ENCODE measurements at regions not wholly inside any gene's neighbourhood (a gene's known extent, or its start where the extent isn't known, plus 50 kb on each side); places are given as distances from the start of the nearest gene placed in this dataset.

- Histone ChIP-seq H3K9ac (ENCODE audit: insufficient read depth, low read depth, low read length) (no peak overlapping the region), H3K4me2 (ENCODE audit: low read depth, low read length) (no peak overlapping the region)
Measured at GRCh38 chr12:124233041-124233796, 61.7 kb upstream of the RFLNA start.

GRCh38 chr12:124233846-124234640 is 60.9 kb upstream of the RFLNA start:
- FAIRE-seq, result no peak
- no peak for TF ChIP-seq ZNF331 (CRISPR knock-in tag; IDR thresholded peaks at IDR 0.05)
- TF ChIP-seq CEBPB (IDR thresholded peaks at IDR 0.05; ENCODE audit: borderline replicate concordance, low read depth, low read length), result no peak
- no peak for TF ChIP-seq AKNA (CRISPR knock-in tag; IDR thresholded peaks at IDR 0.05; ENCODE audit: borderline replicate concordance)
- no peak for TF ChIP-seq HHEX (CRISPR knock-in tag; IDR thresholded peaks at IDR 0.05)
- TF ChIP-seq ZNF333 (CRISPR knock-in tag; IDR thresholded peaks at IDR 0.05; ENCODE audit: borderline replicate concordance), result no peak
- TF ChIP-seq SMAD1 (CRISPR knock-in tag; IDR thresholded peaks at IDR 0.05; ENCODE audit: borderline replicate concordance, low read depth), result no peak
- TF ChIP-seq ZNF614 (CRISPR knock-in tag; IDR thresholded peaks at IDR 0.05; ENCODE audit: borderline replicate concordance), result no peak

More at GRCh38 chr12:124233041-124233796, 61.7 kb upstream of the RFLNA start:
- ATAC-seq, result no peak
- no peaks in the 10 kb centered on the region for H3K79me2 ChIP-seq (ENCODE audit: insufficient read depth, low read length)
- BruUV-seq (replicated peaks), result no TSS peak
- WGBS (ENCODE audit: low lambda C conversion rate), result 47% methylated on average over 5 of the region's 5 CpGs
- DNase-seq (ENCODE audit: low spot score), result no peak
- H3K9me3 ChIP-seq (ENCODE audit: low read length), result no peaks in the 10 kb centered on the region; the same call in 1 of the 2 replicates
- intact Hi-C loops (cut with micrococcal nuclease; ENCODE audit: unreplicated experiment) (no loop called here), in situ Hi-C loops (cut with HindIII; ENCODE audit: extremely low pct_ligation_motif_present, low pct_unique_long_range_greater_than_20kb) (no loop called here)
- no peak for FAIRE-seq
- peaks cover 14% of the 10 kb centered on the region for H3K4me1 ChIP-seq (ENCODE audit: insufficient read depth, low read length)
- POLR2A ChIA-PET, result no interaction called here
- H3K36me3 ChIP-seq (replicated peaks in 1 of 2; ENCODE audit: control insufficient read depth in 1 of 2, insufficient read depth in 2 of 2, low read length in 2 of 2), result no peaks in the 10 kb centered on the region
- CTCF ChIA-PET (ENCODE audit: low intra/inter-chr PET ratio, low total read pairs), result no interaction called here
- H3K27me3 ChIP-seq (ENCODE audit: control insufficient read depth in 1 of 2, insufficient read depth in 2 of 2, low read length in 2 of 2), result peaks cover 0 to 7% of the 10 kb centered on the region in 2 experiments; a peak in 1 of 5 replicates
- H3K27ac ChIP-seq (ENCODE audit: extremely low read length, insufficient read depth, low read length), result no peak overlapping the region
- TF ChIP-seq DBP (CRISPR knock-in tag; IDR thresholded peaks at IDR 0.05; ENCODE audit: not compliant biosample characterization) (no peak), ZBTB38 (CRISPR knock-in tag; IDR thresholded peaks at IDR 0.05) (no peak)
- no peak overlapping the region for H3K4me3 ChIP-seq (replicated peaks in 1 of 3; ENCODE audit: insufficient read depth in 1 of 3, low read depth in 2 of 3, low read length in 3 of 3)
- no peaks in the 10 kb centered on the region for H4K20me1 ChIP-seq (ENCODE audit: insufficient read depth, low read length)
- H2AFZ ChIP-seq (ENCODE audit: low read length), result no peak overlapping the region

More at GRCh38 chr12:124233846-124234640, 60.9 kb upstream of the RFLNA start:
- peaks cover 0 to 7% of the 10 kb centered on the region in 2 experiments; a peak in 1 of 5 replicates for H3K27me3 ChIP-seq (ENCODE audit: control insufficient read depth in 1 of 2, insufficient read depth in 2 of 2, low read length in 2 of 2)
- intact Hi-C loops (cut with micrococcal nuclease; ENCODE audit: unreplicated experiment), result no loop called here
- no peaks in the 10 kb centered on the region for H4K20me1 ChIP-seq (ENCODE audit: insufficient read depth, low read length)
- in situ Hi-C loops (cut with HindIII; ENCODE audit: extremely low pct_ligation_motif_present, low pct_unique_long_range_greater_than_20kb), result no loop called here
- 60% methylated on average over 8 of the region's 8 CpGs for WGBS (ENCODE audit: low lambda C conversion rate)
- no peaks in the 10 kb centered on the region for H3K36me3 ChIP-seq (replicated peaks in 1 of 2; ENCODE audit: control insufficient read depth in 1 of 2, insufficient read depth in 2 of 2, low read length in 2 of 2)
- no peak overlapping the region for H3K27ac ChIP-seq (ENCODE audit: extremely low read length, insufficient read depth, low read length)
- H3K9ac ChIP-seq (ENCODE audit: insufficient read depth, low read depth, low read length), result no peak overlapping the region
- ATAC-seq (no peak), DNase-seq (ENCODE audit: low spot score) (no peak)
- H2AFZ ChIP-seq (ENCODE audit: low read length), result no peak overlapping the region
- H3K79me2 ChIP-seq (ENCODE audit: insufficient read depth, low read length), result no peaks in the 10 kb centered on the region
- H3K4me2 ChIP-seq (ENCODE audit: low read depth, low read length), result no peak overlapping the region
- H3K4me3 ChIP-seq (replicated peaks in 1 of 3; ENCODE audit: insufficient read depth in 1 of 3, low read depth in 2 of 3, low read length in 3 of 3), result no peak overlapping the region
- BruUV-seq (replicated peaks), result no TSS peak
- H3K4me1 ChIP-seq (ENCODE audit: insufficient read depth, low read length), result peaks cover 22% of the 10 kb centered on the region
- no peaks in the 10 kb centered on the region; the same call in 1 of the 2 replicates for H3K9me3 ChIP-seq (ENCODE audit: low read length)
- POLR2A ChIA-PET, result no interaction called here
- CTCF ChIA-PET (ENCODE audit: low intra/inter-chr PET ratio, low total read pairs), result no interaction called here
